ENCODE measurements at regions not wholly inside any gene's neighbourhood (a gene's known extent, or its start where the extent isn't known, plus 50 kb on each side); places are given as distances from the start of the nearest gene placed in this dataset.
"Not testable (repeated sequence)": the region's sequence is repeated elsewhere in the genome, so short reads cannot be mapped to it uniquely, and the experiment has no call there.

DNA sequence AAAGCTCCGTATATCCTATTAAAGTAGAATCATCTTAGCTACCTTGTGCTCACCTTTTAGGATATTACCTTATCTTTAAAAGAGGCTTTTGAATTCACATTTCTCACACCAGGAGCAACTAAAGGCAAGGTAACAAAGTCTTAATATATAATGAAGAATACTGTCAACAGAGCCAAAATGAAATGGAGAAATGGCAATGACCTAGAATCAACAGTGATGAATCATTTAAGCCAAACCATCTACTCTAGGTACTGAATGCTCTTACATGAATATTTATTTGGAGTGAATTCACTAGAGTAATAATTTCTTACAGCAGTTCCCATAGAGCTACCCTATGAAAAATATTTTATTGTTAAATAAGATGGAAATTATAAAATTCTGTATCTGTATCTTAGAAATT lies 421.0 kb downstream of the RND3 start:
- DNase-seq (ENCODE audit: low spot score in 2 of 2), result no peak
- Mint-ChIP-seq H3K4me3 (no peak overlapping the region), H3K27ac (ENCODE audit: low read depth) (no peak overlapping the region)

DNA sequence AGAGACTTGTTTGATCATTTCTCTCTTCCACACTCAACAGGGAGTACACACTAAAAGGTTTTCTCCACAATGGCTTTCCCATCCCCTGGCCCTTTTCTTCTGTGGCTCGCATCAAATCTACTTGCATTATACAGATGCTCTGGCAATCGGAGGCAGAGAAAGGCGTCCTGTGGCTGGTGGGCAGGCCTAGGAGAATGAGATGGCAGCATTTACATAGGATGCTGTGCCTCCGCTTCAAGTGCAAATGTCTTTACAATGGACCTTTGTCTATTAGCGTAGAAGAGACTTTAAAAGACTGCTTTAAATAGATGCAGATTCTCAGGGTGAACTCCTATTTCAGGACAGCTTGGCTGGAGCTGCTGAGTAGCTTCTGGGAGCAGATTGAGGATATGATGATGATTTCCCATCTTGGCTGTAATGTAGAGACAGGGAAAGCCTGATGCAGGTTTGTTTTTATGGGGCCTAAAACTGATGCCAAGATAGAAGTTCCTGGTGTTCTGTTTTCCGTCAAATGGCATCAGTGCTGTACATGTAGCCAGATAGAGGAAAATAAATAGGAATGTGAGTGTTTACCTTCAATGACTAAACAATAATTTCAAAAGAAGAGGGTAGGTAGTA lies 423.4 kb downstream of the RND3 start:
- DNase-seq (ENCODE audit: low spot score in 2 of 2), result no peak
- Mint-ChIP-seq H3K27ac (ENCODE audit: low read depth) (no peak overlapping the region), H3K9me3 (peaks cover 6% of the 10 kb centered on the region), H3K27me3 (no peaks in the 10 kb centered on the region), H3K4me3 (no peak overlapping the region), H3K4me1 (no peaks in the 10 kb centered on the region), H3K36me3 (ENCODE audit: insufficient read depth) (no peaks in the 10 kb centered on the region)
- no peak for ATAC-seq (replicated peaks; ENCODE audit: extremely low read depth, poor library complexity, severe bottlenecking)

More for the DNA sequence above, 421.0 kb downstream of the RND3 start:
- ATAC-seq (replicated peaks; ENCODE audit: extremely low read depth, poor library complexity, severe bottlenecking), result no peak
- no peaks in the 10 kb centered on the region for H3K4me1 Mint-ChIP-seq
- no peaks in the 10 kb centered on the region for H3K36me3 Mint-ChIP-seq (ENCODE audit: insufficient read depth)
- no peaks in the 10 kb centered on the region for H3K27me3 Mint-ChIP-seq
- H3K9me3 Mint-ChIP-seq, result peaks cover 6% of the 10 kb centered on the region

DNA sequence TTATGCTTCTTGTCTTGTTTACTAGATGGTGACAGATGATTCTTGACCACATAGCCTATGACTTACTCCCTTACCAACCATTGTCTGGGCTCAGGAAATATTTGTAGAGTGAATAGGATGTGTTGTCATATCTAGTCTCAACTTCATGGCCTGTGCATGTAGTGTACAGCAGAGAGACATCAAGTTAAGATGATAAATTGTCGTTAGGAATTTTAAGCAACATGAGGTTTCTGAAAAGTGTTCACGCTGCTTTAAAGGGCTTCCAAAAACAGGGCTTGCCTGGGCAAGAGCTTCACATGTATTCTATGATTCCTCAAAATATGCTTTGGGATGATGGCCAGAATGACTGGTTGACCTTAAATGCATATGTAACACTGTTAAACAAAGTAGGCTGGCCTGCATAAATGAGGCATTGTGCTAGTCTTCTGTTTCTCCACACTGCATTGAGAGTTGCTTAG lies 424.0 kb downstream of the RND3 start:
- DNase-seq (ENCODE audit: low spot score in 2 of 2), result no peak
- Mint-ChIP-seq H3K27me3 (no peaks in the 10 kb centered on the region), H3K4me3 (no peak overlapping the region), H3K9me3 (peaks cover 6% of the 10 kb centered on the region), H3K4me1 (no peaks in the 10 kb centered on the region), H3K36me3 (ENCODE audit: insufficient read depth) (no peaks in the 10 kb centered on the region), H3K27ac (ENCODE audit: low read depth) (no peak overlapping the region)
- no peak for ATAC-seq (replicated peaks; ENCODE audit: extremely low read depth, poor library complexity, severe bottlenecking)

DNA sequence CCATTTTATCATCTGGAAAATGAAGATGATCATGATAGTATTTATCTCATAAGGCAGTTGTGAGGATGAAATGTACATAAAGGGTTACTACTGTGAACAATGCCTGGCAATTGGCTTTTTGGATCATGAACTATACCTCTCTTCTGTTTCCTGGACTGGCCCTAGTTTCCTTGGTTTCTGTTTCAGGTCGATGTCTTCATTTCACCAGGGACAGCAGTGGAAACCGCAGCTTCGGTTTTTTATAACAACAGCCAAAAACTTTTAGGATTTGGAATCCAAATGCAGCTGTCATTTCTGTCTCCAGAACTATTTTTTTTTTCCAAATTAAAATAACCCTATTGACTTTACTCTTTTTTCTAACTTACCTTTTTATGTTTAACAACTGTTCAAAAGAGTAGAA lies 425.1 kb downstream of the RND3 start:
- no peaks in the 10 kb centered on the region for H3K4me1 Mint-ChIP-seq
- H3K36me3 Mint-ChIP-seq (ENCODE audit: insufficient read depth), result no peaks in the 10 kb centered on the region
- ATAC-seq (replicated peaks; ENCODE audit: extremely low read depth, poor library complexity, severe bottlenecking) (no peak), DNase-seq (ENCODE audit: low spot score in 2 of 2) (no peak)
- H3K4me3 Mint-ChIP-seq, result no peak overlapping the region
- no peaks in the 10 kb centered on the region for H3K27me3 Mint-ChIP-seq
- H3K27ac Mint-ChIP-seq (ENCODE audit: low read depth), result no peak overlapping the region
- H3K9me3 Mint-ChIP-seq, result peaks cover 12% of the 10 kb centered on the region

DNA sequence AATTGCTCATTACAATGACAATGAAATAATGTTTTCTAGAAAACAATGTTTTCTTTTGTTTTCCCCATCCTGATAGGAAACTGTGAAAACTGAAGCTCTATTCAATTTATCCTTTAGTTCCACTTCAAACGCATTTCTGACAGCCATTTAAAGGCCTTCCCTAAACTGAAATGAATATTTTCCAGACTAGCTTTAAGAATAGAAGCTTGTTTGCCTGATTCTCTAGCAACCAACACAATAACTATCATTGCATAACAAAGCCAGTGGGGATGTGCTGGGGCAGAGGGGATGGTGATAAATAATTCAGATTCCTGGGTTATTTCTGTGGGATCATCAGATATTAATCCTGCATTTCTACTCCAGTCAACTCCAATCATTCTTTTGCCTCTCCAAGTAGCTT lies 427.1 kb downstream of the RND3 start:
- Mint-ChIP-seq H3K4me3 (no peak overlapping the region), H3K27me3 (no peaks in the 10 kb centered on the region), H3K4me1 (no peaks in the 10 kb centered on the region), H3K36me3 (ENCODE audit: insufficient read depth) (no peaks in the 10 kb centered on the region), H3K9me3 (peaks cover 14% of the 10 kb centered on the region), H3K27ac (ENCODE audit: low read depth) (no peak overlapping the region)
- DNase-seq (ENCODE audit: low spot score in 2 of 2), result no peak
- no peak for ATAC-seq (replicated peaks; ENCODE audit: extremely low read depth, poor library complexity, severe bottlenecking)

DNA sequence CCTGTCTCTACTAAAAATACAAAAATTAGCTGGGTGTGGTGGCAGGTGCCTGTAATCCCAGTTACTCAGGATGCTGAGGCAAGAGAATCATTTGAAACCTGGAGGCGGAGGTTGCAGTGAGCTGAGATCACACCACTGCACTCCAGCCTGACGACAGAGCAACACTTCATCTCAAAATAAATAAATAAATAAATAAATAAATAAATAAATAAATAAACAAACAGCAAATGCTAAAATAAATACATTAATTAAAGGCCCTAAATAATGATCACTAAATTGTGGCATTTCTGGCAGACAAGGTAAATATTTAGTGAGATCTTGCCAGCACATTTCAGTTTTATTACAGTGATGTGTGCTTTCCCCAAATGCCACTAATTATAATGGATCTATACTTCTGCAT lies 427.8 kb downstream of the RND3 start:
- not testable (repeated sequence) for H3K27me3 Mint-ChIP-seq; DNase-seq (ENCODE audit: low spot score in 2 of 2); ATAC-seq (replicated peaks; ENCODE audit: extremely low read depth, poor library complexity, severe bottlenecking); H3K4me1 Mint-ChIP-seq; H3K4me3 Mint-ChIP-seq; H3K36me3 Mint-ChIP-seq (ENCODE audit: insufficient read depth); H3K27ac Mint-ChIP-seq (ENCODE audit: low read depth)
- H3K9me3 Mint-ChIP-seq, result peaks cover 17% of the 10 kb centered on the region

DNA sequence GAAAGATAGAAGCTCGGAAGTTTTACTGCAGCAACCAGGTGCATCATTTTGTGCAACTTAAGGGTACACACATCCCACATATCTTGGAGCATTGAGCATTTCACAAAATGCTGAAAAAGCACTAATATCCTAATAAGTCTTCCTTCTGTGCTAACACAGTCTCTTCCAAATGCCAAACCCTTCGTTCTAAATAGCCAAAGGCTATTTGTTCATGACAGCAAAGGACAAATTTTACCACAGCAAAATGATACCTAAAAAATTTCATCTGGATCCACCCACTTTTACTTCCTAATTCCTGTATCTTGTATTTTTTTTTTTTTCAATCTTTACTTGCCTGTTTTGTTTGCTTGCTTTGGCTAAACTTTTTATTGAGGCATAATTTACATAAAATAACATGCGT lies 435.0 kb downstream of the RND3 start:
- ATAC-seq (replicated peaks; ENCODE audit: extremely low read depth, poor library complexity, severe bottlenecking), result no peak
- Mint-ChIP-seq H3K4me1 (no peaks in the 10 kb centered on the region), H3K27ac (ENCODE audit: low read depth) (no peak overlapping the region), H3K9me3 (peaks cover 11% of the 10 kb centered on the region), H3K36me3 (ENCODE audit: insufficient read depth) (no peaks in the 10 kb centered on the region), H3K27me3 (no peaks in the 10 kb centered on the region), H3K4me3 (no peak overlapping the region)
- no peak for DNase-seq (ENCODE audit: low spot score in 2 of 2)

DNA sequence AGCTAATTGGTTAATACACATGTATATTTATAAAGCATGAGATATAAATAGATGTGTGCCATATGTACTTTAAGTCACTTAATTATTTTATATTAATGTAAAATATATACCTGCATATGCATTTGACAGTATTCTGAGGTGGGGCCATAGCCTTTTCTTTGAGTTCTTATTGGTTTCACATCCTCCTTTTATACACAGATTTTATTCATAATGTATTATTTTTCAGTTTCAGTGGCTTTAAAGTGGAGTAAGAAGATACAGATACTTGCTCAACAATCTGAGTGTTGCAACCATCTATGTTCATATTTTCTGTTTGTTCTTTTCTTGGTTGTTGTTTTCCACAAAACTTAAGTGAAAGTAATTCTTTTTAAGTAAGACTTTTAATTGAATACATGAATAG lies 436.5 kb downstream of the RND3 start:
- ATAC-seq (replicated peaks; ENCODE audit: extremely low read depth, poor library complexity, severe bottlenecking) (no peak), DNase-seq (ENCODE audit: low spot score in 2 of 2) (no peak)
- H3K27ac Mint-ChIP-seq (ENCODE audit: low read depth), result no peak overlapping the region
- no peak overlapping the region for H3K4me3 Mint-ChIP-seq
- no peaks in the 10 kb centered on the region for H3K27me3 Mint-ChIP-seq
- no peaks in the 10 kb centered on the region for H3K4me1 Mint-ChIP-seq
- peaks cover 11% of the 10 kb centered on the region for H3K9me3 Mint-ChIP-seq
- no peaks in the 10 kb centered on the region for H3K36me3 Mint-ChIP-seq (ENCODE audit: insufficient read depth)

DNA sequence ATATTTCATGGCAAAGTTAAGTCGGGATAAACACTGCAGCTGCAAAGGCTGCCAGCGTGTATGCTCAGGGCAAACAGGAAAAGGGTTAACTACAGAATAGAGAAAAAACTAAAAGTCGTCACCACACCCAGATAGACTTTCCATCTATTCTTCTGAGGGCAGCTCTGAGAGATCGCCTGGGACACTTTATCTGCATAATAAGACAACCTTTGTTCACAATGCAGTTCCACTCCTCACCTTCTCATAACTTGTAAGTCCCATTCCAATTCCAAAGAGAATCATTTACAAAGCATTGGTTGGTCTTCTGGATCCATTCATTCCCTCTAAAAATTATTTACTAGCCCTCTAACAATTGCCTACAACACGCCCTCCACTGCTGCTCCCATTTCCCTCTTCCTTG lies 437.4 kb downstream of the RND3 start:
- Mint-ChIP-seq H3K36me3 (ENCODE audit: insufficient read depth) (no peaks in the 10 kb centered on the region), H3K27ac (ENCODE audit: low read depth) (no peak overlapping the region), H3K27me3 (no peaks in the 10 kb centered on the region), H3K4me1 (no peaks in the 10 kb centered on the region), H3K9me3 (peaks cover 6% of the 10 kb centered on the region), H3K4me3 (no peak overlapping the region)
- ATAC-seq (replicated peaks; ENCODE audit: extremely low read depth, poor library complexity, severe bottlenecking), result no peak
- no peak for DNase-seq (ENCODE audit: low spot score in 2 of 2)

DNA sequence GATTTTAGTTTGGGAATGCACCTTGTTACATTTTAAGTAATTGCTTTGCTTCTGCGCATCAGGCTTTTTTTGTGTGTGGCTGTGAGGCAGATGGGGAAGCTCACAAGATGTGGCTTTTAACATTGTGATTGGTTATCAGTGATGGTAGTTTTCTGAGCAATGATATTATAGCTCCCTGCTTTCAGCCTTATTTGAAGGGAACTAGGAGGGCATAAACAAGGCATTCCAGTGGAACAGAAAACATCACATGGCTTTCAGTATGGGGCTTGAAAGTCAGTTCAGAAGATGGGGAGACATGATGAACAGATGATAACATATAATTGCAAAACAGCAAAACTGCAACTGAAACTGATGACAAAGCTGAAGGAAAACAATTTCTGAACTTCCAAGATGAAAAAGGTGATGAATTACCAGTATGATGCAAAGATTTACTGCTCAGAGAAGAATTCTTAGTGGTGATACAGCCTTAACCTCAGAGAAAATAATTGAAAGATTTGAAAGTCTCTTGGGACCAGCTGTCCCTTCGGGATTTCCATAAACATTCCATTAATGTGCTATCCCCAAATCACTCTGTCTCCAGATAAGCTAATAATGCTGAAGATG lies 439.7 kb downstream of the RND3 start:
- Mint-ChIP-seq H3K4me1 (no peaks in the 10 kb centered on the region), H3K9me3 (peaks cover 10% of the 10 kb centered on the region), H3K27me3 (no peaks in the 10 kb centered on the region), H3K27ac (ENCODE audit: low read depth) (no peak overlapping the region), H3K4me3 (no peak overlapping the region), H3K36me3 (ENCODE audit: insufficient read depth) (no peaks in the 10 kb centered on the region)
- ATAC-seq (replicated peaks; ENCODE audit: extremely low read depth, poor library complexity, severe bottlenecking) (no peak), DNase-seq (ENCODE audit: low spot score in 2 of 2) (no peak)

DNA sequence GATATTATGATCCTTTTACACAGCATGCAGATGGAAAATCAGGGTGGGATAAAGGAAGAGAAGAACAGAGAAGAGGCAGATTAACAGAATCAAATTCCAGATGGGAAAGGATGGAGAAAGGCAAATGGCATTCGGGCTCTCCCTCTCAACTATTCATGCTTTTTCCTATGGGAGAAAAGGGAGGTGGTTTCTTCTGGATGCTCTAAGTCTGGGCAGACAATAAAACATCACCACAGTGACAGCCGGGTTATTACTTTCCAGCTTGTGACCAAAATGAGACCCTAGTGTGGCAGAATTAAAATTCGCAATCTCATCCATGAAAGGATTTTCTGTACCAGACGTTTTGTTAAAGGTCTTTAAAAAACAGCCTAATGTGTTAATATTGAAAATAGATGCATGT lies 440.7 kb downstream of the RND3 start:
- Mint-ChIP-seq H3K4me3 (no peak overlapping the region), H3K9me3 (peaks cover 15% of the 10 kb centered on the region), H3K27me3 (no peaks in the 10 kb centered on the region), H3K27ac (ENCODE audit: low read depth) (no peak overlapping the region), H3K36me3 (ENCODE audit: insufficient read depth) (no peaks in the 10 kb centered on the region), H3K4me1 (no peaks in the 10 kb centered on the region)
- ATAC-seq (replicated peaks; ENCODE audit: extremely low read depth, poor library complexity, severe bottlenecking), result no peak
- no peak for DNase-seq (ENCODE audit: low spot score in 2 of 2)

DNA sequence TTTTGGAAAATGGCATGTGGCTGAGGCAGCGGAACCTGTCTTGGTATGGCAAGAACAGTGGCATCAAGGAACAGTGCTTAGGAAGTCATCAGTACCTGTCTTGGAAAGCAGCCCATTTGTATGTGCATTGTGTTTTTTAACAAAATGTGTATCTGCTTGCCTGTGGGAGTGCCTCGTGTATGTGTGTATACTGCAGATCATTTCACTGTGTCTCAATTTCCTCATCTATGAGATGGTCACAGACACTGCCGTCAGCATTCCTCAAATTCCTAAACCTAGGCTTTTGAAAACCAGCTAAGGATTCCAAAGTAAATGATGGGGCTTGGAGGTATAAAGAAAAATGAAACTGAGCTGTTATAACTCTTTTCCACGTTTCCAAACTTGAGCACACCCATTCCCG lies 441.3 kb downstream of the RND3 start:
- no peaks in the 10 kb centered on the region for H3K27me3 Mint-ChIP-seq
- peaks cover 17% of the 10 kb centered on the region for H3K9me3 Mint-ChIP-seq
- no peaks in the 10 kb centered on the region for H3K4me1 Mint-ChIP-seq
- no peaks in the 10 kb centered on the region for H3K36me3 Mint-ChIP-seq (ENCODE audit: insufficient read depth)
- H3K27ac Mint-ChIP-seq (ENCODE audit: low read depth), result no peak overlapping the region
- no peak overlapping the region for H3K4me3 Mint-ChIP-seq
- ATAC-seq (replicated peaks; ENCODE audit: extremely low read depth, poor library complexity, severe bottlenecking) (no peak), DNase-seq (ENCODE audit: low spot score in 2 of 2) (no peak)

DNA sequence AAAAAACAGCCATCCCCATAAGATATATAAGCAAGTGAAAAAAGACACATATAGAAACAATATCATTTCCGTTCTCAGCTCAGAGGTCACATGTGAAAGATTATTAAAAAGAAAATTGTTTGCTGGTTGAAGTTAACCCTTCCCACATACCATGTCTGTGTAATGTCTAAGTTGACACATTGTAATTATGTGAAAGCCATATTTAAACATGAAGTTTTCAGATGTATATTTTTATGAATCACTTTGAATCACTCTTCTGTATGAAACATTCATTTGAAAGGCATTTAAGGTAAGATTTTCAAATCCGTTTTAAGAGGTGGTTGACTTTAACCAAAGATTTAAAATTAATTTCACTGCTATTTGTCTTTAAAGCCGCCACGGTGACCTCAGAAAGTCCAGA lies 441.9 kb downstream of the RND3 start:
- ATAC-seq (replicated peaks; ENCODE audit: extremely low read depth, poor library complexity, severe bottlenecking), result no peak
- Mint-ChIP-seq H3K27me3 (no peaks in the 10 kb centered on the region), H3K27ac (ENCODE audit: low read depth) (no peak overlapping the region), H3K4me3 (no peak overlapping the region), H3K9me3 (peaks cover 23% of the 10 kb centered on the region), H3K36me3 (ENCODE audit: insufficient read depth) (no peaks in the 10 kb centered on the region), H3K4me1 (no peaks in the 10 kb centered on the region)
- DNase-seq (ENCODE audit: low spot score in 2 of 2), result no peak
